Breast epithelium (tissue), 3 donors: ENCODE measurements at regions not wholly inside any gene's neighbourhood (a gene's known extent, or its start where the extent isn't known, plus 50 kb on each side); places are given as distances from the start of the nearest gene placed in this dataset.

Experiments
- POLR2A ChIP-seq: fragments of 450-650 bp; IDR thresholded peaks from one replicate; pipeline ENCODE4 v1.6.1; 2016; ENCODE audit warnings: antibody characterized with exemption, mild to moderate bottlenecking, moderate library complexity
- POLR2AphosphoS5 ChIP-seq, 3 donors: sonication (generic); formaldehyde crosslinking; IDR thresholded peaks; one replicate each; pipeline ENCODE4 v1.6.1; 2017; ENCODE audit warnings: antibody characterized with exemption in 3 of 3
- TF ChIP-seq, protein P1 (sequence below), 3 donors: fragments of 450-650 bp; IDR thresholded peaks; one replicate each; pipeline ENCODE4 v1.5.1; 2016 to 2017; ENCODE audit warnings: antibody characterized with exemption in 3 of 3, mild to moderate bottlenecking in 3 of 3, moderate library complexity in 3 of 3

DNA sequence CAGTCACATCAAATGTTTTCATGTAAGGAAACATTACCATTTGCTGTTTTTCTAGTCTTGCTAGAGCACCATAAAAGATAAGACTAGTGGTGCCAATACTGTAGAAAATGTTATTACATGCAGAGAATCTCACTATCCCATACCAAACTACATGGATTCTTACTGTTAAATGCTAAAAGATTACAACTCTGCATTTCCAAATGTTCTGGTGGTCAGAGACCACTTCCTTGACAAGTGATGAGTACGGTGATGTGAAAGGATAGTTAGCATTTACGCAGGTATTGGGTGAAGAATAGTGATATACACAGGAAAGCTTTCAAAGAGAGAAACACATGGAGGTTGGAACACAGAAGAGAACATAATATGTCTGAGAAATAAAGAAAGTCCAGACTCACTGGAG is 98.2 kb downstream of the GGTLC2 start:
- TF ChIP-seq POLR2A (no peak), POLR2AphosphoS5 (IDR thresholded peaks at IDR 0.05) (no peak)
- TF ChIP-seq, protein P1, sequence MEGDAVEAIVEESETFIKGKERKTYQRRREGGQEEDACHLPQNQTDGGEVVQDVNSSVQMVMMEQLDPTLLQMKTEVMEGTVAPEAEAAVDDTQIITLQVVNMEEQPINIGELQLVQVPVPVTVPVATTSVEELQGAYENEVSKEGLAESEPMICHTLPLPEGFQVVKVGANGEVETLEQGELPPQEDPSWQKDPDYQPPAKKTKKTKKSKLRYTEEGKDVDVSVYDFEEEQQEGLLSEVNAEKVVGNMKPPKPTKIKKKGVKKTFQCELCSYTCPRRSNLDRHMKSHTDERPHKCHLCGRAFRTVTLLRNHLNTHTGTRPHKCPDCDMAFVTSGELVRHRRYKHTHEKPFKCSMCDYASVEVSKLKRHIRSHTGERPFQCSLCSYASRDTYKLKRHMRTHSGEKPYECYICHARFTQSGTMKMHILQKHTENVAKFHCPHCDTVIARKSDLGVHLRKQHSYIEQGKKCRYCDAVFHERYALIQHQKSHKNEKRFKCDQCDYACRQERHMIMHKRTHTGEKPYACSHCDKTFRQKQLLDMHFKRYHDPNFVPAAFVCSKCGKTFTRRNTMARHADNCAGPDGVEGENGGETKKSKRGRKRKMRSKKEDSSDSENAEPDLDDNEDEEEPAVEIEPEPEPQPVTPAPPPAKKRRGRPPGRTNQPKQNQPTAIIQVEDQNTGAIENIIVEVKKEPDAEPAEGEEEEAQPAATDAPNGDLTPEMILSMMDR (IDR thresholded peaks at IDR 0.05) = no peak
